NCI-H82 (cell line): ENCODE measurements at regions not wholly inside any gene's neighbourhood (a gene's known extent, or its start where the extent isn't known, plus 50 kb on each side); places are given as distances from the start of the nearest gene placed in this dataset.

Experiments
- DNase-seq: peaks from one replicate; lab custom pipeline; 2025; lab: John Stamatoyannopoulos, UW

DNA sequence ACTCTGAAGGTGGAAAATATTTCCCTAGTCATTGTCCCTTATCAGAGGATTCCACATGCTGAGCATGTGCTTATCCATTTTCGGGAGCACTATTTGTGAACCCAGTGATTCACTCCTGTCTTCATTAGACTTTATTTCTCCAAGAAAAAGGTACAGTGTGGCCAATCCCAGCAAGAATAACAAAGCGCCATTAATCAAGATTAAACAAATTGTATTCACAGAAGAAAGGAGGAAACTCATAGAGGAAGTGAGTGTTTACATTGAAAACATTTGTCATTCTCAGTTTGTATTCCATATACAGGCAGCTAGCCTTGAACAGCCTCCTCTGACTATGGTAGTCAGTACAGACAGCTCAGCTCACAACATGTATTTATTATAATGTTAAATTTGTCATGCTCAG is 1669.9 kb upstream of the SPRY2 start:
- no peak for DNase-seq

- no peak for DNase-seq
Observed at GRCh38 chr13:82002710-82003109, 1661.8 kb upstream of the SPRY2 start.

- no peak for DNase-seq
Observed at GRCh38 chr13:81995316-81995715, 1654.4 kb upstream of the SPRY2 start.

- DNase-seq, result no peak
Observed at GRCh38 chr13:81990652-81991051, 1649.7 kb upstream of the SPRY2 start.

GRCh38 chr13:81988567-81988966 is 1647.6 kb upstream of the SPRY2 start:
- DNase-seq, result no peak

GRCh38 chr13:81987677-81988357 is 1646.9 kb upstream of the SPRY2 start:
- no peak for DNase-seq

DNA sequence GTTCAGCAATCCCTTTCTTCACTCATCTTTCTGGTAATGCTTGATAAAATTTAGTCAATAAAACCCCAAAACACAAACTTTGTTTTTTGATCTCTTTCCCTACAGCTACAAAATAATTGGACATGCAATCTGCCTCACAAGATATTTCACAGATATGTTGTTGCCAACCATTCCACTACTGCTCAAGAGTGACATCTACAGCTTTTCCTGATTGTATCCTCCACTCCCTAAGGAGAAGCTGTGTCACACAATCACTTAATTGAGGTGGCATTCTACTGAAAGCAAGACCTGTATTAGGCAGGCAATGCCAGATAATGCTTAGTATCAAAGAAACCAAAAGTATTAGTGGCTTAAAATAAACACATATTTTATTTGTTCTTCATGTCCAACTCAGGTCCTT is 1646.2 kb upstream of the SPRY2 start:
- DNase-seq, result peak; percentile 23

- DNase-seq, result no peak
Observed at GRCh38 chr13:81986308-81986707, 1645.4 kb upstream of the SPRY2 start.

DNA sequence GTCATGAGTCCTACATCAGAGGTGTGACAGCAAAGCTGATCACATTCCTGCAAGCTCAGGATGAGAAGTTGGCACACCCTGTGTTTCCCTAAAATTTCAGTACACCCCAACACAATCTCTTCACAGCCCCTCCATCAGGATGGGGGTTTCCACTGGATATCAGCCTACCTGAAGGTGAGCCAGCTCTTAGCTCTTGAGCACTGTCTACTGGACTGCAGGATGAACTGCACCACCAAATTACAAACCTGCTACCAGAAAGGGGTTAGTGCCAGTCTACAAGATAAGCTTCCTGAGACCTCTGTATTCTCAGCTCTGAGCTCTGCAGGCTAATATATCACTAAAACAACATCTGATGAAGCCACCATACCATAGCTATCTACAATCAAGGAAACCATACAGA is 1616.2 kb upstream of the SPRY2 start:
- peak; percentile 24 for DNase-seq

DNA sequence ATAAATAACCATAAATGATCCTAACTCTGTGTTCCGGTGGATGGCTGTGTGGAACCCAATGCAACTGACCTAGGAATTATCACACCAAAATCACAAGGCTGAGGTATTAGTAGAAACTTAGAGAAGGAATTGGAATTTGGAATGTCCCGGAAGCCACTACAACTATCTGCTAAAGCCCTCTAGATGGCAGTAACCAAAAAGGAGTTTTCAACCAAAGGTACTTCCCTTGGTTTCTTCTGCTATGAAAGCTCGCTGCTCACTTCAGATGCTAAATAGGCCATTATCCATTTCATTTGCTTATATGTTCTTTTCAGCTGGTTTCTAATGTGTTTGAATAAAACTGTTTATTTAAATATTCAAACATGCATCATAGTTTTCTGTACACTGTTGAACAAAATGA is 1589.1 kb upstream of the SPRY2 start:
- DNase-seq, result peak; percentile 74

DNA sequence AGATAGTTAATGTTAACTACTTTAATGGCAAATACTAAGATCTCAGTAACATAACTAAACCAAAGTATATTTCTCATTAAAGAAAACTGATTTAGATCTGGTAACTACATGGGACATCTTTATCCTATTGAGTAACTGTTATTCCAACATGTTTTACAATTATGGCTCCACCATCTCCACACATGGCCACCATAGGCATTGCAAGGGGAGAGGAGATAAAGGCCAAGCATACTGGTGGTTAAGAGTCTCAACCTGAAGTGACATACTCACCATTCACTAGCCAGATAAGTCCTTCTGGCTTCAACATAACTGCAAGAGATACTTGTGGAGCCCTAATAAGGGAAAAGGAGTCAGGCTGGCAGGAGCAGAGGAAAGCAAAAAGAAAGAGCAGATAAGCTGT is 1586.4 kb upstream of the SPRY2 start:
- peak; percentile 46 for DNase-seq

DNA sequence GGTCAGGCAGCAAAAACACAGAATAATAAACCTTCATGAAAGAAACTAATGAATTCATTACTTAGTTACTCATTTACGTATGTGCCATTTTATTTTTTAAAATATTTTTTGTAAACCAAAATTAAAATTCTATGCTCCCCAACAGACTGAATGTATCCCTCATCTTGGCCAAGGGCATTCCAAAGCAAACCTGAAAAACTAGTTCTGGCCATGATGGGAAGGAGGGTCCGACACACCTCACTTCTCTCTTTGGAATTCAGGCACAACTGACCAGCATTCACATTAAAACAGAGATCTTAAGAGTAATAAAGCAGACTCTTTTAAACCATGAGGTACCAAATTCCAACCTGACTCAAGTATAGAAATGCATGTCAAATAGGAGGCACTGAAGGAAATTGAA is 1576.9 kb upstream of the SPRY2 start:
- no peak for DNase-seq

DNA sequence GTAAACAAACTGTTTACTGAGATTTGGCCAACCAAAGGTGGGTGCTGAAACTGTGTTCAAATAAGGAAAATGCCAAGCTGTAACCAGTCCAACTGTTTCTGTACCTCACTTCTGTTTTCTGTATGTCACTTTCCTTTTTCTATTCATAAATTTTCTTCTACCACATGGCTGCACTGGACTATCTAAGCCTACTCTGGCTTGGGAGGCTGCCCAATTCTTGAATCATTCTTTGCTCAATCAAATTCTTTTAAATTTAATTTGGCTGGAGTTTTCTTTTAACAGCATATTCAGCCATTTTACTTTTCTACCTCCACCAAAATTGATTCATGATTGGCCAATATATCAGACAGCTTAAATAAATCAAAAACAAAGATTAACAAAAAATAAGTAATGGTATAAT is 1575.5 kb upstream of the SPRY2 start:
- DNase-seq, result no peak

DNA sequence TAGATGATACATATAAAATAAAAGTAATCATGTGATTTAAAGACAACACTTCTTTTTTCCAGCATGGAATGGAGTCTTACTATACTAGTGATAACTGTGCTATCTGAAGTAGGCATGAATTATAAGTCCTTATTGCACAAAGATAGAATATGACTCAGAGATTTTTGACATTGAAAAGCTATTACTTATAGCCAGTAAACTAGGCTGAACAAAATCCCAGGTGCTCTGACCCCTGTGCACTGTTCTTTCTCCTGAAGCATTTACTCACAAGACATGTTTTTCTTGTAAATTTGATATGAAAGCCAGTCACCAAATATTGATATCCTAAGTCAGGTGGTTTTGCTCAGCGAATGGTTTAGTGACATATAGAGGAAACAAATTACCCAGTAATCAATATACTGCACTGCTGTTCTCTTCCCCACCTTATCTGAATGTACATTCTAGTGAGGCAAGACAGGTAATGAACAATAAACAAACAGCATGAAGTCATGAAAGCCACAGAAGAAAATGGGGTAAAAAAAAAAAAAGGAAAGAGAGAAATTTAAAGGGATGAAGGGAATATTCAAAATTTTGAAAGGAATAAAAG is 1567.0 kb upstream of the SPRY2 start:
- no peak for DNase-seq

- no peak for DNase-seq
Observed at GRCh38 chr13:81888855-81889254, 1547.9 kb upstream of the SPRY2 start.

GRCh38 chr13:81874681-81875661 is 1534.0 kb upstream of the SPRY2 start:
- DNase-seq, result no peak

- no peak for DNase-seq
Observed at GRCh38 chr13:81874253-81874652, 1533.3 kb upstream of the SPRY2 start.

- DNase-seq, result peak; percentile 81
Observed at GRCh38 chr13:81872581-81872980, 1531.7 kb upstream of the SPRY2 start.

DNA sequence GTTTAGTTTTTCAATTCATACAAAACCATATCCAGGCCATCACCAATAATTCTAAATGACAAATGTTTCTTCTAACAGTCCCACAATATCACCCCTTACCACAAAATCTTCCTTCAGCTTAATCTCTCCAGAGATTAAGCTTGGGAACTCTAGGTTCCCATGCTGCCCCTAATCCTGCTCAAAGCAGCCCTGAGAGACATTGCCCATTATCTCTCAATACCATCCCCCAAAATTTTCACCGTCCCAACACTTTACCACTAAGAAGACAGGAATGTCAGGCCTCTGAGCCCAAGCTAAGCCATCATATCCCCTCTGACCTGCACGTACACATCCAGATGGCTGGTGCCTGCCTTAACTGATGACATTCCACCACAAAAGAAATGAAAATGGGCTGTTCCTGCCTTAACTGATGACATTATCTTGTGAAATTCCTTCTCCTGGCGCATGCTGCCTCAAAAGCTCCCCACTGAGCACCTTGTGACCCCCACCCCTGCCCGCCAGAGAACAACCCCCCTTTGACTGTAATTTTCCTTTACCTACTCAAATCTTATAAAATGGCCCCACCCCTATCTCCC is 1530.9 kb upstream of the SPRY2 start:
- DNase-seq, result peak; percentile 75

GRCh38 chr13:81848291-81848690 is 1507.4 kb upstream of the SPRY2 start:
- DNase-seq, result no peak

DNA sequence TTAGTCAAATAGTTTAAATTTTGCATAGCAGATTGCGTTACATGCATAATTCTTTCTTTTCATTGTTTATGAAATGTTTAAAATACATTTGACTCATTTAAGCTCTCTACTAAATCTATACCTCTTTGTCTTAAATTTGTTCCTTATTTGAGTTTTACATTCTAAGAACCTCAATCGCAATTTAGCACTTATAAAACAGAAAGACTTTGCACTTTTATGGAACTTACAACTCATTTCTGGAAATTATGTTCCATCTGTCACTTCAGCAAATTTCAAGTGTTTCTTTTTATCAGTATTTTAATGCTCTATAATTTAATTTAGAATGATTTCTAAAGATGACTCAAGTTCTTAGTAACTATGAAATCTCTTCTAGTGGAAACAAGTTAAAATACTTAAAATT is 1505.8 kb upstream of the SPRY2 start:
- no peak for DNase-seq

DNA sequence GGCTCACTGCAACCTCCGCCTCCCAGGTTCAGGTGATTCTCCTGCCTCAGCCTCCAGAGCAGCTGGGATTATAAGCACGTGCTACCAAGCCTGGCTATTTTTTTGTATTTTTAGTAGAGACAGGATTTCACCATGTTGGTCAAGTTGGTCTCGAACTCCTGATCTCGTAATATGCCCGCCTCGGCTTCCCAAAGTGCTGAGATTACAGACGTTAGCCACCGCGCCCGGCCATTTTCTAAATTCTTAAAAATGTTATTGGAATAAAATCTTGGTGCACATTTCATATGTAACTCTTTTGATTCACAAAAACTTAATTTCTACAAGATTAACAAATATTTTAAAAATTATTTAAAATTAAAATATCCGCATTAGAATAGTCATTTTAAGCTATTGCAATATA is 1480.3 kb upstream of the SPRY2 start:
- DNase-seq, result no peak

- DNase-seq, result no peak
Observed at GRCh38 chr13:81800433-81800832, 1459.5 kb upstream of the SPRY2 start.
